SIG-M5 treated with dmso at 0.1 percent for 504 hours (cell line): ENCODE measurements at regions not wholly inside any gene's neighbourhood (a gene's known extent, or its start where the extent isn't known, plus 50 kb on each side); places are given as distances from the start of the nearest gene placed in this dataset.

Experiments
- DNase-seq: peaks from one replicate; lab custom pipeline; 2025; ENCODE audit not compliant: unreplicated experiment; lab: John Stamatoyannopoulos, UW

DNA sequence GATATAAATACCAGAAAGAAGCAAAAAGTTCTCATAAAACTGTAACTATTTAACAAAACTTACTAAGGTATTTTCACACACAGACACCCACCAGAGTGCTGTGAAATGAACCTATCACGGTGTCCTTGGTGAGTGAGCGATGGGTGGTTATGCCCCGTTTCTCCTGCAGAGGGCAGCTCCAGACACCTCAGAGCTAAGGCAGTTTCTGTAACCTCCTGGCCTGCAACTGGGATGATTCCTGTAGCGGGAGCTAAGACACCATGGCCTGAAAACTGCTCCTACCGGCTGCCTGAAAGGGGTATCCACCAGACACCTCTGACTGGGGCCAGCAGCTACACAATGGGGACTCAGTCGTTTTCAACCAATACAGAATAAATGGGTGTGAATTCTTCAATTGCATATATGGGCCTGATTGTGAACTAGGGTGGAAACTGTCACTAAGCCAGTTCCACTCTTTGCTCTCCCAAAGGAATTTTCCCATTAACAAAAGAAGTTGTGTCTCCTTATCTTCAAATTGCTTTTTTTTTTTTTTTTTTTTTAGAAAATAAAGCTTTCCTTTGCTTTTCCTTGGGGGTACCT, 2375.8 kb upstream of the TENM3 start:
- DNase-seq, result peak; percentile 72

- no peak for DNase-seq
These were observed 2371.5 kb upstream of the TENM3 start for GRCh38 chr4:179871726-179872125.

DNA sequence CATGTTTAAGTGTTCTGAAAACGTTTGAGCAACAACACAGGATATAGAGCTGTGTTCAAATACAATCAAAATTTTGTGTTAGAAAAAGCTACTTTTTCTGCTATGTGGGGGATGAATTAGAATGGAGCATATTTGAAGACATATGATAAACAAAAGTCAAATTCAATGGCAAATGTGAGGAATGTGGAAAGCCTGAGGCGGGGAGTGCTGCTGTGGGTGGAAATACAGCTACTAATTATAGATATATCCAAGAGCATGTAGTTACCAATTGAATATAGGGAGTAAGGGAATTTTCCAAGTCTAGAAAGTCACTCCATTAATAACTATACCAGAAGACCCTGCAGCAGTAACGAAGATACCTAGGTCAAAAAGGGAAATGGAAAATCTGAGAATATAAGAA, 2370.4 kb upstream of the TENM3 start:
- no peak for DNase-seq

DNA sequence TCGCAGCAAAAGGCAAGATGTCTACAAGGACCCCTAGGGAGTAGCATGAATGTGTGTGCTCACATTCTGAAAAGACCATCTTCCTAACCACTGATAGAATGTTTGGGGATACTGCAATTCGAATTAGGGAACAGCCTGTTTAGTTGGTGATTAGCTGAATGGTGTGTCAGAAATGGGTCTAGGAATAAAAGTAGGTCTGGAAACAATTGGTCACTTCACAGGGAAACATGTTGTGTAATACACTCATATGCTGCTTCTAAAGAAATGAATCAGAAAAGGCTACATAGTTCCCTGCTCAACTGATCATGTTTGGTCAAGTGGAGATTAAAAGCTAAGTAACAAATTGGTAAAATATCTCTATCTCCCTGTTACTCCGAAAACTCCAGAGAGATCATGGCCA, 2362.4 kb upstream of the TENM3 start:
- no peak for DNase-seq

- DNase-seq, result no peak
These were observed 2349.0 kb upstream of the TENM3 start for GRCh38 chr4:179894066-179894778.

DNA sequence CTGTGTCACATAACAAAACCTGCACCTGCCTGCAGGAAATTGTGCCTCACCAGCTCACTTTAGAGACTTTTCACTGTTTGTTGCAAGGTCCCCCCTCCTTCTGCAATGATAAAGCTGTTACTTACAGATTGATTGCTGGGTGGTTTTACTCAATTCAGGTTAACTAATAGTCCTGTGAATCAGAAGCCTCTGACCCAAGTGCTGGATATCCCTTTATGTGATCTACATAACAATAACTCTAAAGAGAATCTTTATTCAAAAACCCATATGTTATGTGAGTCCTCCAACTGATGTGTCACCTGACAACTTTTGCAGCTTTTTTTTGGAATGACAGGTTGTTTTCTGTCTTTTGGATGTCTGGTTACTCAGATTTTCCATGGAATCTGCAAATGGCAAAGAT, 2323.6 kb upstream of the TENM3 start:
- no peak for DNase-seq

DNA sequence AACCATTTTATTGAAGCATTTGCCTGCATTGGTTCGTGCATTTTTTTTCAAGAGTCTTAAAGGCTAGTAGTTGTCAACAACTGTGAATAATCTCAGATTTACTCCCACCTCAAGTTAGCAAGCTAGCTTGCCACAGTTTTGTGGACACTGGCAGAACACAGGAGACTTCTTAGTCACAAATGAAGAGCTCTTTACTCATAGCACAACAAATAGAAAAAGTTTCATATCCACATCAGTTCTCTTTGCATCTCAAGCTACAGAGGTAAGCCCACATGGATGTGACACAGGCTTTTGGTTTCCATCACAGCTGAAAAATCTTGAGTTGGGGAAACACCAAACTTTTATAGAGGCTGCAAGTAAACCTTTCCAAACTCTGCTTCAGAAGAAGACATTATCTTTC, 2315.7 kb upstream of the TENM3 start:
- no peak for DNase-seq

GRCh38 chr4:179941911-179942310, 2301.3 kb upstream of the TENM3 start:
- peak; percentile 13 for DNase-seq

- no peak for DNase-seq
These were observed 2266.4 kb upstream of the TENM3 start for GRCh38 chr4:179976777-179977176.

- no peak for DNase-seq
These were observed 2265.8 kb upstream of the TENM3 start for GRCh38 chr4:179977378-179977777.

- DNase-seq, result no peak
These were observed 2262.0 kb upstream of the TENM3 start for GRCh38 chr4:179981161-179981560.

- peak; percentile 62 for DNase-seq
These were observed 2253.2 kb upstream of the TENM3 start for GRCh38 chr4:179989975-179990374.

GRCh38 chr4:180009316-180009715, 2233.9 kb upstream of the TENM3 start:
- DNase-seq, result no peak

DNA sequence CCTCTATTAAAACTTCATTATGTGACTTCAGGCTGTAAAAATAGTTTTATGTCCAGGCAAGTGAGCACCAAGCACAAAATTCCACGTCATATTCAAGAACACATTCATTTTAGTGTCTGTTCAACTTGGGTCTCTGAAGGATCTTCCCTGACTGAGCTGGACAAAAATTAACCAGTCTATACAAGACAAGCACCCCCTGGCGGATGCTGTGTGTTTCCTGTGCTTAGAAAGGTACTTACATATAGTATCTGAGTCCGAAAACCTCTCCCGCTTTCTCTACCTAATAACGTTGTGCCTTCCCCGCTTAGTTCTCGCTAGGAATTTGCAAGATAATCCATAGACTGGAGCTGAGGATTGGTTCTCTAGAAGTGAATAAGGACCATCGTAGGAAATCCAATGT, 2214.5 kb upstream of the TENM3 start:
- peak; percentile 51 for DNase-seq

DNA sequence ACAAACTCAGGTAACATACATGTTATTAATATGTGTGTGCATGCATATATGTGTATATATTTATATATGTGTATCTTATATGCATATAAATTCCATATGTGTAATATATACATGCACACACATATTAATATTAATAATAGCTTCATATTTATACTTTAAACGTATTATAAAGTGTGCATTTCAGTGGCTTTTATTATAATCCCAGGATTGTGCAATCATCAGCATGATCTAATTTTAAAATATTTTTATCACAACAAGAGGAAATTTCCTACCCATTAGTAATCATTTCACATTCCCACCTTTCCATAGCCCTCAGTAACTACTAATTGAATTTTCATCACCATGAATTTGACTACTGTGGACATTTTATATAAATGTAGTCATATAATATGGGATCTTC, 2211.9 kb upstream of the TENM3 start:
- DNase-seq, result no peak

DNA sequence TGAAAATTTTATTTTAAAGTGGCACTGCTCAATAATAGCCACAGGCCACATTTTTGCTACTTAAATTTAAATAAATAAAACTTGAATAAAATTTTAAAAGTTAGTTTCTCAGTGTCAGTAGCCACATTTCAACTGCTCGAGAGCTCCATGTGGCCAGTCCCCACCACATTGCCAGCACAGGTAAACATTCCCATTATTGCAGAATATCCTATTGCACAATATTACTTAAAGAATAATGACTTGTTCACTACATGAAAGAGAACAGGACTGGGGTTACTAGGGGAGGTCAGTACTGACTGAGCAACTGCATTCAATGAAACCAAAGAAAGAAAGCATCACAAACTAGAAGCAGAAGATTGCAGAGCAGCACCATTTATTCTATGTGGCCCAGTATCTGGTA, 2201.6 kb upstream of the TENM3 start:
- no peak for DNase-seq

DNA sequence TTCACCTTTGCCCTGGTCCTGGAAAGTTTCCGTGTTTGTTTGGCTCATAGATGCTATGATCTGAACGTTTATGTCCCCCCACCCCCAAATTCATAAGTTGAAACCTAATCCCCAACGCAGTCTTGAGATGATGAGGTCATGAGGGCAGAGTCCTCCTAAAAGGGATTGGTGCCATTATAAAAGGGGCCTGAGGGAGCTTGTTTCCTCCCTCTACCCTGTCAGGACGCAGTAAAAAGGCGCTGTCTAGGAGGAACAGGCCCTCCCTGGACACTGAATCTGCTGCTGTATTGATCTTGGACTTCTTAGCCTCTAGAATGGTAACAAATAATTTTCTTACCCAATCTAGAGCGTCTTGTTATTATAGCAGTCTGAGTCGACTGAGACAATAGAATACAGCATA, 2190.6 kb upstream of the TENM3 start:
- no peak for DNase-seq

DNA sequence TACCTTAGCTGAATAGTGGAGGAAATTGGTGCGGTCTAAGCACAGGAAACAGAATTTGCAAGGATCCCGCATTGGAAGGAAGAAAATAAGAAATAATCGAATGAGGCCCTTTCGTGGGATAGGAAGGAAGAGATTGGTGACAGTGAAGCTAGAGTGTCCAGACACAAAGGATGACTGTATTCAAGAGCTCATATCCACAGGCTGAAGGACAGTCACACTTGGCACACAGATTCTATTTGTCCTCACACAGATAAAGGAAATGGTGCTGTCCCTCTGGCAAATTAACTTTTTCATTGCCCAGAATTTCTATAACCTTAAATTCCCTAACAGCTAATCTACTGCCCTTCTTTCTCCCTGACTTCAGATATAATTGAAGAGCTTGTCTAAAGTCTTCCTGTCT, 2188.9 kb upstream of the TENM3 start:
- no peak for DNase-seq

GRCh38 chr4:180057299-180057721, 2185.9 kb upstream of the TENM3 start:
- DNase-seq, result no peak

DNA sequence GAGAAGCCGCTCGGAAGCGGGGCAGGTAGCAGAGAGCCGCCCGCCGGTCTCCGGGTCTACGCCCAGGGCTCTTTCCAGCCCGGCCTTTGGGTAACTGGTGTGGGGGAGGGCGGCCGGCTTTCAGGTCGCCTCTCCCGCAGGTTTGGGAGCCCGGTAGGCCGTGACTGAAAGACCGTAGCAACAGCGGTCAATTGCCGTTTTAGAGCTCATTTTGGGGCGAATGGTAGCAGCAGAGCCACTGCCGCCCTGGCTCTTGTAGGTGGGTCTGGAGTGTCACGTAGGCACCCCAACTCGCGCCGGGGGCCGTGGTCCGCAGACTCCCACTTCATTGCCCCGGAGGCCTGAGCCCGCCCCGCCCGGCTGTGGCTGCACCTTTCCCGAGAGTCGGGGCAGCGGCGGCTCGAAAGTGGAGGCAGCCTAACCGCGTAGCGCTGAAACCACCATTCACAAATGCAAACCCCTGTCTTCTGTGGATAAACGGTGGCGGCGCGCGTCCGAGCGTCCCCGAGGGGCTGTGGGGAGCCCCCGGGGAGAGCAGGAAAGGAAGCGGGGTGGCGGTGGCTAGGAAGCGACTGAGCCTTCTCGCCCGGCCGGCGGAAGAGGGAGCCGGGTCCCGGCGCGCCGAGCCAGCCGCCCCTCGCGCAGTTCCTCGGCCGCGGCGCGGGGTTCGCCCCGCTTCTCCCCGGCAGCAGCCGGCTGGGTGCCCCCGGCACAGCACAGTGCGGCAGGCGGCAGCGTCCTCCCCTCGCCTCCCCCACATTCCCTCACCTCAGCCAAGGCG, 2185.1 kb upstream of the TENM3 start:
- DNase-seq, result no peak

GRCh38 chr4:180058691-180059215, 2184.4 kb upstream of the TENM3 start:
- DNase-seq, result peak; percentile 18
